ENCODE measurements at regions not wholly inside any gene's neighbourhood (a gene's known extent, or its start where the extent isn't known, plus 50 kb on each side); places are given as distances from the start of the nearest gene placed in this dataset.

DNA sequence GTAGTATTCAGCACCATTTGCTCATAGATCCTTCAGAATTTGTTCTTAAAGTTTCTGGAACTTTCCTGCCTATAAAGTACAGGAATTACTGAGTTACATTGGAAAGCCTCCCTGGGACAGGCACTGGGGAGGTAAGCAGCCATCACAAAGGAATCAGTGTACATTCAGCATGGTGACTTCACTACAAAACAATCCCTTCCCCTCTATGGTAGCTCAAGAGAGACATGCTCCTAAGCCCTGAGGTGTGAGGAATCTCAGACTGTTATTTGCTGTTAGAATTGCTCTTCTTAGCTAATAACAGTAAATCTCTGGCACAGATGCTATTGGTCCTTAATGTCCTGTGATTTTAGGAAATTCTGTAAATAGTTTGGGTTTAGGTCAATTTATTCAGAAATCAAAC is 1898.0 kb upstream of the PCDH7 start:
- no peaks in the 10 kb centered on the region for H3K4me1 ChIP-seq
- TF ChIP-seq EP300 (IDR thresholded peaks at IDR 0.05) (no peak), POLR2A (IDR thresholded peaks at IDR 0.05; ENCODE audit: low read depth) (no peak), POLR2AphosphoS5 (IDR thresholded peaks at IDR 0.05) (no peak)
- TF ChIP-seq, protein P1, sequence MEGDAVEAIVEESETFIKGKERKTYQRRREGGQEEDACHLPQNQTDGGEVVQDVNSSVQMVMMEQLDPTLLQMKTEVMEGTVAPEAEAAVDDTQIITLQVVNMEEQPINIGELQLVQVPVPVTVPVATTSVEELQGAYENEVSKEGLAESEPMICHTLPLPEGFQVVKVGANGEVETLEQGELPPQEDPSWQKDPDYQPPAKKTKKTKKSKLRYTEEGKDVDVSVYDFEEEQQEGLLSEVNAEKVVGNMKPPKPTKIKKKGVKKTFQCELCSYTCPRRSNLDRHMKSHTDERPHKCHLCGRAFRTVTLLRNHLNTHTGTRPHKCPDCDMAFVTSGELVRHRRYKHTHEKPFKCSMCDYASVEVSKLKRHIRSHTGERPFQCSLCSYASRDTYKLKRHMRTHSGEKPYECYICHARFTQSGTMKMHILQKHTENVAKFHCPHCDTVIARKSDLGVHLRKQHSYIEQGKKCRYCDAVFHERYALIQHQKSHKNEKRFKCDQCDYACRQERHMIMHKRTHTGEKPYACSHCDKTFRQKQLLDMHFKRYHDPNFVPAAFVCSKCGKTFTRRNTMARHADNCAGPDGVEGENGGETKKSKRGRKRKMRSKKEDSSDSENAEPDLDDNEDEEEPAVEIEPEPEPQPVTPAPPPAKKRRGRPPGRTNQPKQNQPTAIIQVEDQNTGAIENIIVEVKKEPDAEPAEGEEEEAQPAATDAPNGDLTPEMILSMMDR (IDR thresholded peaks at IDR 0.05), result no peak
- intact Hi-C loops (cut with DNase I), result no loop called here
- H3K9me3 ChIP-seq, result no peaks in the 10 kb centered on the region
- H3K27ac ChIP-seq (replicated peaks in 1 of 4), result no peak overlapping the region
- no peaks in the 10 kb centered on the region for H3K27me3 ChIP-seq
- no peak overlapping the region for H3K4me3 ChIP-seq
- no peak for DNase-seq (ENCODE audit: extremely low spot score)
- H3K36me3 ChIP-seq, result no peaks in the 10 kb centered on the region

DNA sequence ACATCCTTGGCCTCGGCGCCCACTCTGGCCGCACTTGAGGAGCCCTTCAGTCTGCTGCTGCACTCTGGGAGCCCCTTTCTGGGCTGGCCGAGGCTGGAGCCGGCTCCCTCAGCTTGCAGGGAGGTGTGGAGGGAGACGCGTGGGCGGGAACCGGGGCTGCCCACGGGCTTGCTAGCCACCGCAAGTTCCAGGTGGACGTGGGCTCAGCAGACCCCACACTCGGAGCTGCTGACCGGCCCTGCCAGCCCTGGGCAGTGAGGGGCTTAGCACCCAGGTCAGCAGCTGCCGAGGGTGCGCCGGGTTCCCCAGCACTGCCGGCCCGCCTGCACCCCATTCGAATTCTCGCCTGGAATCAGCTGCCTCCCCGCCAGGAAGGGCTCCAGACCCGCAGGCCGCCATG is 1892.3 kb upstream of the PCDH7 start:
- WGBS, result 96% methylated on average over 18 of the region's 24 CpGs
- Histone ChIP-seq H3K27me3 (no peaks in the 10 kb centered on the region), H3K4me3 (no peak overlapping the region), H3K9me3 (no peaks in the 10 kb centered on the region), H3K4me1 (no peaks in the 10 kb centered on the region), H3K36me3 (no peaks in the 10 kb centered on the region), H3K27ac (replicated peaks in 1 of 4) (no peak overlapping the region)
- no peak for TF ChIP-seq POLR2A (IDR thresholded peaks at IDR 0.05; ENCODE audit: low read depth)
- TF ChIP-seq EP300 (IDR thresholded peaks at IDR 0.05), result no peak
- intact Hi-C loops (cut with DNase I), result no loop called here
- DNase-seq (ENCODE audit: extremely low spot score), result no peak

DNA sequence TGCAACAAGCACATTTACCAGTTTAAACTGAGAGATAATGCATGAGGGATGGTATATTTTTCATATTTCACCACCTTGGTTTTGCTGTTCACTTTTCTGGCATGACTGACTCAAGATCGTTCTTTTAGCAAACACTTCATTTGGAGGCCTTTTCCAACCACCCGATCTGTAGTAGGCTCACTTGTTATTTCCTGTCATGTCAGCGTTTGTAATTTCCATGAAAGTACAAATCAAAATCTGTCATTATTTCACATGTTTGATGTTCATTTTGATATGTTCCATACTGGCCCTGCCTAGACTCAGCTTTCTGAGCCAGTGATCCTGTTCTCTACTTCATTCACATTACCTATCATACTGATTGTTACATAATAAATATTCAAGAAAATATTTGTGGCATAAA is 1888.3 kb upstream of the PCDH7 start:
- Histone ChIP-seq H3K9me3 (no peaks in the 10 kb centered on the region), H3K27ac (replicated peaks in 1 of 4) (no peak overlapping the region), H3K4me3 (no peak overlapping the region), H3K36me3 (no peaks in the 10 kb centered on the region), H3K27me3 (no peaks in the 10 kb centered on the region), H3K4me1 (no peaks in the 10 kb centered on the region)
- TF ChIP-seq POLR2A (IDR thresholded peaks at IDR 0.05; ENCODE audit: low read depth) (no peak), POLR2AphosphoS5 (IDR thresholded peaks at IDR 0.05) (no peak), EP300 (IDR thresholded peaks at IDR 0.05) (no peak)
- 31% methylated on average over 3 of the region's 3 CpGs for WGBS
- intact Hi-C loops (cut with DNase I), result no loop called here
- no peak for DNase-seq (ENCODE audit: extremely low spot score)

DNA sequence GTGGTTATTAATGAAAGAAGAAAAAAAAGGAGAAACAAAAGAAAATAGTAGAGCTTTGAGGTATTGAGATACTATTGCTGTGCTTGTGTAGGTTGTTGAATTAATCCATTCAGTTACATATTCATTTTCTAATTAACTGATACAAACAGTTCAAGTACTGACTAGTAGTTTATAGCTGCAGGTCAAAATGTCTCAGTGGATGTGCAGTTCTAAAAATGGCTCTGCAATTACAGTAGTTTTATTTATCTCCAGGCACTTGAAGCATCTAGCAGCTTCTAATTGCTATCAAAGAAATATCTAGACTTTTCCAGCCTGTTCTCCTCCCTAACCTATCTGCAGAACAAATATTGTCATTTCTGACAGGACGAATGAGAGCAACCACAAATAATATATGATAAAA is 1887.7 kb upstream of the PCDH7 start:
- H3K4me1 ChIP-seq, result no peaks in the 10 kb centered on the region
- no peak for TF ChIP-seq POLR2A (IDR thresholded peaks at IDR 0.05; ENCODE audit: low read depth)
- TF ChIP-seq POLR2AphosphoS5 (IDR thresholded peaks at IDR 0.05), result no peak
- TF ChIP-seq, protein P1 (IDR thresholded peaks at IDR 0.05), result no peak
- no peak for TF ChIP-seq EP300 (IDR thresholded peaks at IDR 0.05)
- intact Hi-C loops (cut with DNase I), result no loop called here
- 60% methylated on average over 1 of the region's 1 CpG for WGBS
- DNase-seq (ENCODE audit: extremely low spot score), result no peak
- no peaks in the 10 kb centered on the region for H3K9me3 ChIP-seq
- H3K36me3 ChIP-seq, result no peaks in the 10 kb centered on the region
- H3K27me3 ChIP-seq, result no peaks in the 10 kb centered on the region
- no peak overlapping the region for H3K4me3 ChIP-seq
- H3K27ac ChIP-seq (replicated peaks in 1 of 4), result no peak overlapping the region

DNA sequence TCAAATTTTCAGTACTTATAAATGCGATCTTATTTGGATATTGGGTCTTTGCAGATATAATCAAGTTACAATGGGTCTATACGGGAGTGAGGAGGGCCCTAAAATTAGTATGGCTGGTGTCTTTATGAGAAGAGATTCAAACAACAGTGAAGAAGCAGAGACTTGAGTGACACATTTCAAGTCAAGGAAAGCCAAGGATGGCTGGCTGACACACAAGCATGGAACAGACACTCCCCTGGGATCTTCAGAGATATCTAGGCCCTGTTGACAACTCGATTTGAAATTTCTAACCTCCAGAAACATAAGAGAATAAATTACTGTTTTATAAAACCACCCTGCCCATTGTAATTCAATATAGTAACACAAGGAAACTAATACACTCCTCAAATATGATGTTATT is 1886.0 kb upstream of the PCDH7 start:
- TF ChIP-seq EP300 (IDR thresholded peaks at IDR 0.05) (no peak), POLR2AphosphoS5 (IDR thresholded peaks at IDR 0.05) (no peak), POLR2A (IDR thresholded peaks at IDR 0.05; ENCODE audit: low read depth) (no peak)
- TF ChIP-seq, protein P1 (IDR thresholded peaks at IDR 0.05), result no peak
- Histone ChIP-seq H3K36me3 (no peaks in the 10 kb centered on the region), H3K4me3 (no peak overlapping the region), H3K4me1 (no peaks in the 10 kb centered on the region), H3K9me3 (no peaks in the 10 kb centered on the region), H3K27me3 (no peaks in the 10 kb centered on the region), H3K27ac (replicated peaks in 1 of 4) (no peak overlapping the region)
- intact Hi-C loops (cut with DNase I), result no loop called here
- WGBS, result 84% methylated on average over 3 of the region's 3 CpGs
- no peak for DNase-seq (ENCODE audit: extremely low spot score)

DNA sequence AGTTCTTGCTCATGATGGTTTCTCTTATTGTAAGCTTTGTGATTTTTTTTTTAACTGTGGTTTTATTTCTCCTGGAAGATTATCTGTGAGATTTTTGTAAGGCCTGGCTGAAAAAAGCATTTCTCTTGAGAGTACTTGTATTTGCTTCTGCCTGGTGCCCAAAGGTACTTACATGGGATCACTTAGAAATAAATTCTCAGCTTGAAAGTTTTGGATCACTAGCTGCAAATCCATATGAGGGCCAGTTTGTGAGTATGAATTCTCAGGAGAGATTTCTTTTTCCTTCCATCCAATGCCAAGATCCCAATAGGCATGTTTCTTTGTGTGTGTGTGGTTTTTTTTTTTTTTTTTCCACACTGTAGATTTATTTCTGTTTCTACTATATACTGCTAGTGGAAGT is 1884.7 kb upstream of the PCDH7 start:
- Histone ChIP-seq H3K27me3 (no peaks in the 10 kb centered on the region), H3K4me1 (no peaks in the 10 kb centered on the region), H3K9me3 (no peaks in the 10 kb centered on the region), H3K27ac (replicated peaks in 1 of 4) (no peak overlapping the region), H3K36me3 (no peaks in the 10 kb centered on the region), H3K4me3 (no peak overlapping the region)
- TF ChIP-seq POLR2A (IDR thresholded peaks at IDR 0.05; ENCODE audit: low read depth), result no peak
- TF ChIP-seq EP300 (IDR thresholded peaks at IDR 0.05), result no peak
- TF ChIP-seq, protein P1 (IDR thresholded peaks at IDR 0.05), result no peak
- TF ChIP-seq POLR2AphosphoS5 (IDR thresholded peaks at IDR 0.05), result no peak
- DNase-seq (ENCODE audit: extremely low spot score), result no peak
- intact Hi-C loops (cut with DNase I), result no loop called here

Measured in esophagus muscularis mucosa (tissue), 4 donors.